Endothelial cell of umbilical vein (primary cell): ENCODE measurements at regions not wholly inside any gene's neighbourhood (a gene's known extent, or its start where the extent isn't known, plus 50 kb on each side); places are given as distances from the start of the nearest gene placed in this dataset.

Source experiments
- BruUV-seq: library from RNA; stranded (reverse); fragments of 400-500 nt; replicated peaks from 2 replicates; lab custom pipeline; 2021; lab: Mats Ljungman, UMichigan
- CTCF ChIA-PET: fragments of 300-600, 350-600 bp; sonication (Branson Sonifier 250); formaldehyde crosslinking; loops from one replicate; lab custom pipeline; 2021; ENCODE audit warnings: antibody characterized with exemption, inconsistent platforms; lab: Charles Lee
- POLR2A ChIA-PET: fragments of 300-600, 350-600 bp; sonication (Branson Sonifier 250); formaldehyde crosslinking; loops from one replicate; lab custom pipeline; 2021; ENCODE audit warnings: antibody characterized with exemption, inconsistent platforms; lab: Charles Lee
- DNase-seq: peaks from one replicate; pipeline ENCODE4 v3.0.0-alpha.2; 2011; ENCODE audit warnings: low read depth, low spot score
- FAIRE-seq: peaks from 2 replicates; lab custom pipeline; 2011; peaks lifted over from hg19 to GRCh38; lab: Jason Lieb, UNC
- H2AFZ ChIP-seq: 2 replicates; pipeline ENCODE4 v1.6.0; 2012; ENCODE audit warnings: low read depth, low read length, control low read depth, inconsistent platforms
- H3K27ac ChIP-seq: 2 replicates; pipeline ENCODE4 v1.5.1; 2011; ENCODE audit warnings: low read depth, mild to moderate bottlenecking, control low read depth, low read length, moderate library complexity; ENCODE audit not compliant: insufficient read depth
- H3K27me3 ChIP-seq, 2 experiments: 2 replicates each; pipeline versions ENCODE4 v1.6.0 to v1.6.1; 2011; ENCODE audit warnings: low read length in 2 of 2, mixed read lengths in 1 of 2; ENCODE audit not compliant: control insufficient read depth in 2 of 2, insufficient read depth in 2 of 2
- H3K36me3 ChIP-seq, 2 experiments: 2 replicates in 1 of 2; 3 replicates in 1 of 2; pipeline ENCODE4 v1.5.1; 2011; ENCODE audit warnings: low read length in 2 of 2, mild to moderate bottlenecking in 1 of 2, moderate library complexity in 1 of 2; ENCODE audit not compliant: control insufficient read depth in 2 of 2, insufficient read depth in 2 of 2; ENCODE audit errors: extremely low read depth in 1 of 2
- H3K4me1 ChIP-seq: 3 replicates; pipeline ENCODE4 v1.5.1; 2011; ENCODE audit warnings: mild to moderate bottlenecking, low read length; ENCODE audit not compliant: control insufficient read depth, insufficient read depth; ENCODE audit errors: extremely low read depth
- H3K4me2 ChIP-seq: 2 replicates; pipeline ENCODE4 v1.6.1; 2011; ENCODE audit warnings: low read length, control low read depth, mixed read lengths; ENCODE audit not compliant: insufficient read depth
- H3K4me3 ChIP-seq, 3 experiments: fragments of 200-600 bp in 1 of 3; sonication (generic), shearing (Covaris generic) in 1 of 3; replicated peaks in 1 of 3; 2 replicates each; pipeline ENCODE4 v1.5.1; 2011 to 2016; ENCODE audit warnings: control low read depth in 3 of 3, low read length in 3 of 3, mild to moderate bottlenecking in 2 of 3, inconsistent platforms in 1 of 3, low read depth in 1 of 3, moderate library complexity in 1 of 3; ENCODE audit not compliant: insufficient read depth in 1 of 3
- H3K79me2 ChIP-seq: 2 replicates; pipeline ENCODE4 v1.6.0; 2012; ENCODE audit warnings: low read length, inconsistent platforms; ENCODE audit not compliant: control insufficient read depth, insufficient read depth
- H3K9ac ChIP-seq: replicated peaks from 2 replicates; pipeline ENCODE3; 2011; ENCODE audit warnings: low read length, control low read depth; ENCODE audit not compliant: insufficient read depth; ENCODE audit errors: extremely low read depth
- H3K9me1 ChIP-seq: replicated peaks from 3 replicates; pipeline ENCODE4 v1.6.0; 2011; ENCODE audit warnings: mild to moderate bottlenecking, low read length; ENCODE audit not compliant: control insufficient read depth, insufficient read depth; ENCODE audit errors: extremely low read depth
- H3K9me3 ChIP-seq: replicated peaks from 2 replicates; pipeline ENCODE4 v1.5.1; 2012; ENCODE audit warnings: low read length, inconsistent platforms; ENCODE audit not compliant: control insufficient read depth, insufficient read depth
- H4K20me1 ChIP-seq: replicated peaks from 2 replicates; pipeline ENCODE3; 2011; ENCODE audit warnings: mild to moderate bottlenecking, low read length; ENCODE audit not compliant: control insufficient read depth, insufficient read depth; ENCODE audit errors: extremely low read depth
- CTCF ChIP-seq, 2 donors: IDR thresholded peaks; 1 replicate in 1 of 2; 2 replicates in 1 of 2; pipeline ENCODE4 v1.5.1; 2011; ENCODE audit warnings: low read length in 2 of 2, mild to moderate bottlenecking in 2 of 2, moderate library complexity in 2 of 2, control low read depth in 1 of 2, inconsistent platforms in 1 of 2, low read depth in 1 of 2; ENCODE audit not compliant: insufficient read depth in 1 of 2; ENCODE audit errors: extremely low read depth in 1 of 2
- EZH2 ChIP-seq: IDR thresholded peaks from 2 replicates; pipeline ENCODE4 v1.6.1; 2012; ENCODE audit warnings: borderline replicate concordance, low read depth, mild to moderate bottlenecking, moderate library complexity, low read length, inconsistent platforms; ENCODE audit not compliant: severe bottlenecking
- FOS ChIP-seq: IDR thresholded peaks from 2 replicates; pipeline ENCODE4 v1.6.1; 2011; ENCODE audit warnings: mild to moderate bottlenecking, low read length, moderate library complexity, borderline replicate concordance; ENCODE audit not compliant: insufficient read depth
- GATA2 ChIP-seq: IDR thresholded peaks from 2 replicates; pipeline ENCODE4 v1.7.0; 2011; ENCODE audit warnings: low read depth, mild to moderate bottlenecking, moderate library complexity, mixed read lengths, low read length; ENCODE audit not compliant: insufficient read length, insufficient read depth
- JUN ChIP-seq: IDR thresholded peaks from 2 replicates; pipeline ENCODE4 v1.6.1; 2011; ENCODE audit warnings: borderline replicate concordance, low read depth; ENCODE audit not compliant: insufficient read length, insufficient read depth
- MAX ChIP-seq: IDR thresholded peaks from 2 replicates; pipeline ENCODE4 v1.6.1; 2011; ENCODE audit not compliant: insufficient read depth, insufficient read length
- MYC ChIP-seq: IDR thresholded peaks from one replicate; pipeline ENCODE4 v1.6.1; 2011; ENCODE audit warnings: mild to moderate bottlenecking, low read depth, low read length
- POLR2A ChIP-seq: IDR thresholded peaks from 2 replicates; pipeline ENCODE4 v1.6.1; 2012; ENCODE audit warnings: low read depth, mild to moderate bottlenecking, control low read depth, low read length
- POLR2AphosphoS5 ChIP-seq: IDR thresholded peaks from 2 replicates; pipeline ENCODE4 v1.6.1; 2012; ENCODE audit warnings: low read depth, mild to moderate bottlenecking, control low read depth, low read length, moderate library complexity; ENCODE audit not compliant: insufficient read depth
- dilution Hi-C: fragments of 300-500 bp; cut with MboI; formaldehyde crosslinking; loops from one replicate; pipeline ENCODE4 v1.15.0; 2019; ENCODE audit warnings: low sequenced_read_pairs; ENCODE audit not compliant: extremely low pct_ligation_motif_present
- intact Hi-C: fragments of 100-400 bp; cut with micrococcal nuclease; formaldehyde crosslinking; loops from one replicate; pipeline ENCODE4 v1.10.0; 2022

GRCh38 chr2:133982256-133982655 lies 271.6 kb upstream of the MGAT5 start:
- intact Hi-C loops (no loop called here), dilution Hi-C loops (no loop called here)
- no peak for DNase-seq
- POLR2A ChIA-PET, result no interaction called here
- no peak overlapping the region for H3K4me3 ChIP-seq
- H3K27me3 ChIP-seq, result no peaks in the 10 kb centered on the region
- no peaks in the 10 kb centered on the region for H3K9me1 ChIP-seq
- H3K79me2 ChIP-seq, result no peaks in the 10 kb centered on the region
- TF ChIP-seq POLR2A, result no peak
- no peak for TF ChIP-seq MYC
- no peak for TF ChIP-seq FOS
- TF ChIP-seq CTCF (IDR thresholded peaks at IDR 0.05; ENCODE audit: extremely low read depth in 1 of 2, insufficient read depth in 1 of 2, low read depth in 1 of 2, low read length in 2 of 2), result no peak
- no peak for TF ChIP-seq MAX
- TF ChIP-seq POLR2AphosphoS5, result no peak
- TF ChIP-seq EZH2, result no peak
- no peak for TF ChIP-seq JUN
- no peak for TF ChIP-seq GATA2
- H3K36me3 ChIP-seq, result no peaks in the 10 kb centered on the region
- H3K9ac ChIP-seq, result no peak overlapping the region
- no TSS peak for BruUV-seq
- H3K4me1 ChIP-seq, result no peaks in the 10 kb centered on the region
- CTCF ChIA-PET, result interaction anchor here (1.6 kb wide), 1 partner anchor 10 kb away, joined by 3 read pairs; no protein-coding TSS in a partner anchor
- no peak overlapping the region for H2AFZ ChIP-seq
- H3K9me3 ChIP-seq, result no peaks in the 10 kb centered on the region
- H4K20me1 ChIP-seq, result no peaks in the 10 kb centered on the region
- no peak for FAIRE-seq
- H3K4me2 ChIP-seq, result no peak overlapping the region
- H3K27ac ChIP-seq, result no peak overlapping the region
